Astrocyte of the cerebellum (primary cell): ENCODE measurements at regions not wholly inside any gene's neighbourhood (a gene's known extent, or its start where the extent isn't known, plus 50 kb on each side); places are given as distances from the start of the nearest gene placed in this dataset.

ENCODE experiments used
- DNase-seq: peaks from one replicate; pipeline ENCODE4 v3.0.0-alpha.2; 2011; ENCODE audit warnings: low read depth
- H3K4me3 ChIP-seq: 2 replicates; pipeline ENCODE4 v1.5.1; 2011; ENCODE audit warnings: mild to moderate bottlenecking, low read depth, low read length, moderate library complexity
- CTCF ChIP-seq: IDR thresholded peaks from 2 replicates; pipeline ENCODE4 v1.5.1; 2012; ENCODE audit warnings: low read length, low read depth, moderate library complexity, mild to moderate bottlenecking; ENCODE audit errors: missing control alignments
- in situ Hi-C: cut with HindIII; loops from 2 replicates; pipeline ENCODE4 v1.10.0; 2017; ENCODE audit warnings: low sequenced_read_pairs

- no peak for TF ChIP-seq CTCF
- in situ Hi-C loops: no loop called here
- DNase-seq: no peak
- H3K4me3 ChIP-seq: no peak overlapping the region
Measured at GRCh38 chr1:88375977-88376376, 308.1 kb upstream of the PKN2 start.

GRCh38 chr1:88376421-88376820 lies 307.7 kb upstream of the PKN2 start:
- in situ Hi-C loops: no loop called here
- no peak for DNase-seq
- no peak overlapping the region for H3K4me3 ChIP-seq
- TF ChIP-seq CTCF: no peak

DNA sequence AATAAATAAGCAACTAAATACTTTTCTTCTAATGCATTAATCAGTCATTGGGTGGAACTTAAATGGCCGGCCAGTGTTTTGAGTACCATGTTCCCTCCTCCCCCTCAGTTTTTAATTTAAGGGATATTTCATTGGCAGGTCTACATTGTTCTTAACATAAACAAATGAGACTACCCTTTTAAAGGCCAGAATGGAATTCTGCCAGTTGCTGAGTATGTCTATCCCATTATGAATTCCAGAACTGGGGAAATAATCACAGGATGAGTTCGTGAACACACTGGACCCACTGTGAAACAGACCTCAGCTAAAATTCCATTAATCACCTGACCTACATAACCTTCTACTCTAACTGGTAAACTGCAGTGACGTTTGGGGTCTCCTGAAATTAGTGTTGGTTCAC lies 305.5 kb upstream of the PKN2 start:
- in situ Hi-C loops: no loop called here
- no peak for DNase-seq
- TF ChIP-seq CTCF: no peak
- no peak overlapping the region for H3K4me3 ChIP-seq

- H3K4me3 ChIP-seq: no peak overlapping the region
- in situ Hi-C loops: no loop called here
- no peak for TF ChIP-seq CTCF
- no peak for DNase-seq
Measured at GRCh38 chr1:88394958-88395357, 289.1 kb upstream of the PKN2 start.

DNA sequence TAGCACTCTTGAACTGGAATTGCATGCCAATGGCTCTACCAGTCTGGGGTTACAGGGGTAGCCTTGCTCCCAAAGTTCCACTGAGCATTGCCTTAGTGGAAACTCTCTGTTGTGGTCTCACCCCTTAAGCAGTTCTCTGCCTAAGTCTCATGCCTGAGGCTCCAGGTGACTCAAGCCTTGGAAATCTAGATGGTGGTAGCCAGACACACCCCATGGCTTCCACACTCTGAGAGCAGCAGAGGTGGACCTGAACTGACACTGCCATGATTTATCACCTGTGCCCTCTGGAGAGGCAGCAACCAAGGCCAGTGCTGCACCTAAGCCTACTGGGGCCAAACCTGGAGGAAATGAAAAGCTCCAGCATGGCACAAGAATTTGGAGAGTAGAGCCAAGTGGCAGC lies 285.7 kb upstream of the PKN2 start:
- DNase-seq: no peak
- in situ Hi-C loops: no loop called here
- TF ChIP-seq CTCF: no peak
- H3K4me3 ChIP-seq: no peak overlapping the region

- H3K4me3 ChIP-seq: no peak overlapping the region
- no peak for DNase-seq
- TF ChIP-seq CTCF: no peak
- in situ Hi-C loops: no loop called here
Measured at GRCh38 chr1:88399690-88400089, 284.4 kb upstream of the PKN2 start.

DNA sequence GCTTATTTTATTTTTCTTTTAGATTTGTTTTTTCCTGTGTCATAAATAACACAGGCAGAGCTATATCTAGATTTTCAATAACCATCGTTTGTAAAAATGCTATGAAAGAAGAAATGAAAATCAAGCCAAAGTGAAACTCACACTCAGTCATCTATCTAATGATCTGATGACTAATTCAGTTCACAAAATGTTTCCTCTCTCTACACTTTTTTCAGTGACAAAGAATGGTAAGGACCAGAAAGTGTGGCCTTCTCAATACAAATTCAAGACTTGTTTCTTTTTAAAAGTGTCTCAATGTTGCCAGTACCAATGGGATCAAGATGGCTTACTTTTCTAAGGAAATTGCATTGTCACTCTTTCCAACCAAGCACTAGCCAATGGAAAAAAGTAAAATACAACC lies 282.8 kb upstream of the PKN2 start:
- DNase-seq: no peak
- in situ Hi-C loops: no loop called here
- no peak overlapping the region for H3K4me3 ChIP-seq
- no peak for TF ChIP-seq CTCF
